ENCODE measurements at regions not wholly inside any gene's neighbourhood (a gene's known extent, or its start where the extent isn't known, plus 50 kb on each side); places are given as distances from the start of the nearest gene placed in this dataset.

GRCh38 chr4:127558088-127558487, 74.7 kb upstream of the INTU start:
- no peak for TF ChIP-seq CTCF (IDR thresholded peaks at IDR 0.05)
- no peak for TF ChIP-seq POLR2A (IDR thresholded peaks at IDR 0.05)
